ENCODE measurements at regions not wholly inside any gene's neighbourhood (a gene's known extent, or its start where the extent isn't known, plus 50 kb on each side); places are given as distances from the start of the nearest gene placed in this dataset.

GRCh38 chr11:134879341-134879740, 467.3 kb upstream of the B3GAT1 start:
- TF ChIP-seq CTCF (conservative IDR thresholded peaks at IDR 0.05; ENCODE audit: low read depth, low read length), result no peak
- DNase-seq (ENCODE audit: low read depth), result no peak
- H3K4me3 ChIP-seq (ENCODE audit: low read length), result no peak overlapping the region

- DNase-seq (ENCODE audit: low read depth), result no peak
- no peak overlapping the region for H3K4me3 ChIP-seq (ENCODE audit: low read length)
- TF ChIP-seq CTCF (conservative IDR thresholded peaks at IDR 0.05; ENCODE audit: low read depth, low read length), result no peak
These were observed 466.7 kb upstream of the B3GAT1 start for GRCh38 chr11:134878785-134879184.

GRCh38 chr11:134876226-134876625, 464.2 kb upstream of the B3GAT1 start:
- DNase-seq (ENCODE audit: low read depth), result no peak
- no peak for TF ChIP-seq CTCF (conservative IDR thresholded peaks at IDR 0.05; ENCODE audit: low read depth, low read length)
- no peak overlapping the region for H3K4me3 ChIP-seq (ENCODE audit: low read length)

GRCh38 chr11:134866981-134867675, 455.1 kb upstream of the B3GAT1 start:
- TF ChIP-seq CTCF (conservative IDR thresholded peaks at IDR 0.05; ENCODE audit: low read depth, low read length), result no peak
- H3K4me3 ChIP-seq (ENCODE audit: low read length), result no peak overlapping the region
- no peak for DNase-seq (ENCODE audit: low read depth)

- no peak for DNase-seq (ENCODE audit: low read depth)
- TF ChIP-seq CTCF (conservative IDR thresholded peaks at IDR 0.05; ENCODE audit: low read depth, low read length), result no peak
- H3K4me3 ChIP-seq (ENCODE audit: low read length), result no peak overlapping the region
These were observed 454.2 kb upstream of the B3GAT1 start for GRCh38 chr11:134866215-134866614.

- no peak for TF ChIP-seq CTCF (conservative IDR thresholded peaks at IDR 0.05; ENCODE audit: low read depth, low read length)
- H3K4me3 ChIP-seq (ENCODE audit: low read length), result no peak overlapping the region
- DNase-seq (ENCODE audit: low read depth), result no peak
These were observed 452.9 kb upstream of the B3GAT1 start for GRCh38 chr11:134864968-134865305.

GRCh38 chr11:134864233-134864967, 452.4 kb upstream of the B3GAT1 start:
- H3K4me3 ChIP-seq (ENCODE audit: low read length), result no peak overlapping the region
- DNase-seq (ENCODE audit: low read depth), result no peak
- no peak for TF ChIP-seq CTCF (conservative IDR thresholded peaks at IDR 0.05; ENCODE audit: low read depth, low read length)
